Hepatocyte (in vitro differentiated cells): ENCODE measurements at regions not wholly inside any gene's neighbourhood (a gene's known extent, or its start where the extent isn't known, plus 50 kb on each side); places are given as distances from the start of the nearest gene placed in this dataset.

Source experiments
- DNase-seq: peaks from one replicate; pipeline ENCODE4 v3.0.0-alpha.2; 2016; ENCODE audit warnings: low spot score
- H2AFZ ChIP-seq: fragments of 200-600 bp; sonication (generic); 2 replicates; pipeline ENCODE4 v1.6.0; 2016; ENCODE audit warnings: antibody characterized with exemption, mild to moderate bottlenecking
- H3K27ac ChIP-seq: fragments of 200-600 bp; sonication (generic); 2 replicates; pipeline ENCODE4 v1.5.1; 2016; ENCODE audit warnings: mild to moderate bottlenecking
- H3K27me3 ChIP-seq: fragments of 200-600 bp; sonication (generic); 2 replicates; pipeline ENCODE4 v1.6.1; 2016
- H3K36me3 ChIP-seq: fragments of 200-600 bp; sonication (generic); replicated peaks from 2 replicates; pipeline ENCODE4 v1.5.1; 2016; ENCODE audit warnings: low read depth; ENCODE audit not compliant: insufficient read depth
- H3K4me1 ChIP-seq: fragments of 200-600 bp; sonication (generic); 2 replicates; pipeline ENCODE4 v1.5.1; 2016; ENCODE audit warnings: mild to moderate bottlenecking, moderate library complexity; ENCODE audit not compliant: insufficient read depth
- H3K4me2 ChIP-seq: fragments of 200-600 bp; sonication (generic); 2 replicates; pipeline ENCODE4 v1.6.0; 2016
- H3K4me3 ChIP-seq: fragments of 200-600 bp; sonication (generic); 2 replicates; pipeline ENCODE4 v1.5.1; 2016; ENCODE audit warnings: mild to moderate bottlenecking
- H3K79me2 ChIP-seq: fragments of 200-600 bp; sonication (generic); 2 replicates; pipeline ENCODE4 v1.6.0; 2017; ENCODE audit warnings: mild to moderate bottlenecking
- H3K9me2 ChIP-seq: fragments of 200-600 bp; sonication (generic); replicated peaks from 2 replicates; pipeline ENCODE4 v1.6.0; 2017; ENCODE audit warnings: mild to moderate bottlenecking; ENCODE audit not compliant: insufficient read depth
- H3K9me3 ChIP-seq: fragments of 200-600 bp; sonication (generic); 2 replicates; pipeline ENCODE4 v1.5.1; 2016; ENCODE audit warnings: low read depth, mild to moderate bottlenecking
- H4K20me1 ChIP-seq: fragments of 200-600 bp; sonication (generic); 2 replicates; pipeline ENCODE4 v1.6.0; 2016; ENCODE audit warnings: mild to moderate bottlenecking; ENCODE audit not compliant: insufficient read depth, poor library complexity, severe bottlenecking
- EZH2 ChIP-seq: fragments of 200-600 bp; sonication (generic); IDR thresholded peaks from 2 replicates; pipeline ENCODE4 v1.6.1; 2016; ENCODE audit warnings: antibody characterized with exemption, mild to moderate bottlenecking, borderline replicate concordance
- EZH2phosphoT487 ChIP-seq: fragments of 200-600 bp; sonication (generic); IDR thresholded peaks from one replicate; pipeline ENCODE4 v1.6.1; 2018; ENCODE audit warnings: antibody characterized with exemption, mild to moderate bottlenecking, low read depth, moderate library complexity; ENCODE audit not compliant: unreplicated experiment, severe bottlenecking
- WGBS: methylation state at CpG from one replicate; pipeline ENCODE4 v1.1.6; 2016; ENCODE audit warnings: low lambda C conversion rate; ENCODE audit errors: missing lambda C conversion rate; 5-methylcytosine and 5-hydroxymethylcytosine counted together
- TF ChIP-seq, protein P1 (sequence below): fragments of 200-600 bp; sonication (generic); IDR thresholded peaks from 2 replicates; pipeline ENCODE4 v1.5.1; 2016; ENCODE audit warnings: antibody characterized with exemption, mild to moderate bottlenecking; ENCODE audit not compliant: poor library complexity

DNA sequence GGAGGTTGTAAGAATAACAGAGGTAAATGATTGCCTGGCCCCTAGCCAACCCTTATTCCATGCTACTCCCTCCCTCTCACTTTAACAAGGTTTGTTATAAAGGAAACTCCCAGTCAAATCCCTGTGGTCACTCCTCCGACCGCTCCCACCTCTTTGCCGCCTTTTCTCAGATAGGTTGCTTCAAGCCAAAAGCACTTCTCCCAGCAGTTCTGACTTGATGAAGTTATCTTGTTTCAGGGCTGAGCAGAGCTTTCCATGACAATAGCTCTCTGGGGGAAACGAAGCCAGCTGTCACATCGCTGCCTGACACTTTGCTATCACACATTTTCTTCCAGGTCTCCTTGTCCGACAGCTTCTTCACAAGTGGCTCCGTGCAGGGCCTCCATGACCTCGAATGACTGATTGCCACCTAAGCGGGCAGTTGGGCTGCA, 278.6 kb downstream of the HAPSTR1 start:
- H3K9me3 ChIP-seq: no peaks in the 10 kb centered on the region
- 62% methylated on average over 9 of the region's 9 CpGs for WGBS
- H4K20me1 ChIP-seq: no peaks in the 10 kb centered on the region
- no peak for DNase-seq
- TF ChIP-seq, protein P1, sequence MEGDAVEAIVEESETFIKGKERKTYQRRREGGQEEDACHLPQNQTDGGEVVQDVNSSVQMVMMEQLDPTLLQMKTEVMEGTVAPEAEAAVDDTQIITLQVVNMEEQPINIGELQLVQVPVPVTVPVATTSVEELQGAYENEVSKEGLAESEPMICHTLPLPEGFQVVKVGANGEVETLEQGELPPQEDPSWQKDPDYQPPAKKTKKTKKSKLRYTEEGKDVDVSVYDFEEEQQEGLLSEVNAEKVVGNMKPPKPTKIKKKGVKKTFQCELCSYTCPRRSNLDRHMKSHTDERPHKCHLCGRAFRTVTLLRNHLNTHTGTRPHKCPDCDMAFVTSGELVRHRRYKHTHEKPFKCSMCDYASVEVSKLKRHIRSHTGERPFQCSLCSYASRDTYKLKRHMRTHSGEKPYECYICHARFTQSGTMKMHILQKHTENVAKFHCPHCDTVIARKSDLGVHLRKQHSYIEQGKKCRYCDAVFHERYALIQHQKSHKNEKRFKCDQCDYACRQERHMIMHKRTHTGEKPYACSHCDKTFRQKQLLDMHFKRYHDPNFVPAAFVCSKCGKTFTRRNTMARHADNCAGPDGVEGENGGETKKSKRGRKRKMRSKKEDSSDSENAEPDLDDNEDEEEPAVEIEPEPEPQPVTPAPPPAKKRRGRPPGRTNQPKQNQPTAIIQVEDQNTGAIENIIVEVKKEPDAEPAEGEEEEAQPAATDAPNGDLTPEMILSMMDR: no peak
- TF ChIP-seq EZH2phosphoT487 (no peak), EZH2 (no peak)
- no peak overlapping the region for H3K4me2 ChIP-seq
- H3K4me3 ChIP-seq: no peak overlapping the region
- H3K79me2 ChIP-seq: no peaks in the 10 kb centered on the region
- no peak overlapping the region for H2AFZ ChIP-seq
- H3K4me1 ChIP-seq: peaks cover 4% of the 10 kb centered on the region
- H3K27me3 ChIP-seq: no peaks in the 10 kb centered on the region
- no peaks in the 10 kb centered on the region for H3K36me3 ChIP-seq
- no peaks in the 10 kb centered on the region for H3K9me2 ChIP-seq
- no peak overlapping the region for H3K27ac ChIP-seq

DNA sequence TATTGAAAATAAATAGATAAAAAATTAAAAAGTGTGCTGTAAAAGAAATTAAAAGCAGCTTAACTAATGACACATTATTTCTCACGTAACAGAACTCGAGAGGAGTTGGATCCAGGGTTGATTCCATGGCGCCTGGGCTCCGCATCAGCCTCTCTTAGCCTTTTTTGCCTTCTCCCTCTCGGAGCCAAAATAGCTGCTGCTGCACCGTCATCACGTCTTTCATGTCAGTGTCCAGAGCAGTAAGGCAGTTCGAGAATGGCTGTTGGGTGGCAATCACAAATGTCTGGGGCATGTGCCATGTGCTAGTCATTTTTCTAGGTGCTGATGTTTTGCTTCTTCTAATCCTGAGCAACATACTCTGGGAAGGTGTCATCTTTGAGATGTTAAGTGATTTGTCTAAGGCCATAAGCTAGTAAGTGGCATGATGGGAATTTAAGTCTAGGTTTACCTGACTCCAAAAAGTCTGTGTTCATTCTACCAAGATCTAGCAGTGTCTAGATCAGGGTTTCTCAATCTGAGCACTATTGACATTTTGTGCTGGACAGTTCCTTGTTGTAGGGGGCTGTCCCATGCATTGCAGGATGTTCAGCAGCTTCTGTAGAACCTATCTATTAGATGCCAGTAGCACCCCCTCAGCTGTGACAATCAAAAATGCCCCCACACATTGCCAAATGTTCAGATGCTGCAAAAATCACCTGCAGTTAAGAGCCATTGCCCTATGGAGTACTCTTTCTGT, 280.4 kb downstream of the HAPSTR1 start:
- no peaks in the 10 kb centered on the region for H3K9me2 ChIP-seq
- no peak overlapping the region for H3K27ac ChIP-seq
- no peaks in the 10 kb centered on the region for H3K79me2 ChIP-seq
- H3K4me2 ChIP-seq: no peak overlapping the region
- WGBS: 93% methylated on average over 8 of the region's 8 CpGs
- H3K27me3 ChIP-seq: no peaks in the 10 kb centered on the region
- no peak overlapping the region for H2AFZ ChIP-seq
- no peak overlapping the region for H3K4me3 ChIP-seq
- no peak for TF ChIP-seq EZH2
- TF ChIP-seq EZH2phosphoT487: no peak
- TF ChIP-seq, protein P1: no peak
- no peaks in the 10 kb centered on the region for H3K4me1 ChIP-seq
- no peaks in the 10 kb centered on the region for H3K36me3 ChIP-seq
- H3K9me3 ChIP-seq: no peaks in the 10 kb centered on the region
- H4K20me1 ChIP-seq: no peaks in the 10 kb centered on the region
- no peak for DNase-seq

DNA sequence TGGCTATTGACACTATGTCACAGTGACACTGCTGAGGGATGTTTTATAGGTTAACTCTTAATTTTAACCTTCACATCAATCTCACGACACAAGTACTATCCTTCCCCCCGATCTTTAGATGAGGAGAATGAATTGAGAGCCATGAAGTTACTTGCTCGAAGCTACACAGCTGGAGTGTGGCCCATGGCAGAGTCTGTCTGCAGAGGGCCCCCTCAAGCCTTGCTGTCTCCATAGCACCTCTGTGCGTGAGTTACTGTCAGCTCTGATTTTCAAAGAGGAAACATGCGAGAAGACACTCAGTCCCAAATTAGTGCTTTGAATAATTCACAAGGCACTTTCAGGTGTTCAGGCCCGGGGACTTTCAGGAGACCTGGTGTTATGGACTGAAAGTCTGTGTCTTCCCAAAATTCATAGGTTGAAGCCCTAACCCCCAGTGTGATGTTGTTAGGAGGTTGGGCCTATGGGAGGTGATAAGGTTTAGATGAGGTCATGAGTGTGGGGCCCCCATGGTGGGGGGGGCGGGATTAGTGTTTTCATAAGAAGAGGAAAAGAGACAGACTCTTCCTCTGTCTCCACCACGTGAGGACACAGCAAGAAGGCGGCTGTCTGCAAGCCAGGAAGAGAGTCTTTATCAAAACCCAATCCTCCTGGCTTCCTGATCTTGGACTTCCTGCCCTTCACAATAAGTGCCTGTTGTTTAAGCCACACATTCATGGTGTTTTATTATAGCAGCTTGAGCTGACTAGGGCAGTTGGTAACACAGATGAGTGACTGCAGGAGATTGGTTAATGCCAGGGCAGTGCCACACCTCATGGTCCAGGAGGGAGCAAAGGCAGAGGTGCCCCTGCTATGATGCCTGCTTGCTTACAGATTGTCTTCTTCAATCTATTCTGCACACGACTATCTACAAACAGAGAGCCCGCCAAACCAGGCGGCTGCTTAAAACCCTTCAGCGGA, 281.8 kb downstream of the HAPSTR1 start:
- H3K27me3 ChIP-seq: no peaks in the 10 kb centered on the region
- no peak overlapping the region for H2AFZ ChIP-seq
- H3K36me3 ChIP-seq: no peaks in the 10 kb centered on the region
- no peak overlapping the region for H3K4me3 ChIP-seq
- no peaks in the 10 kb centered on the region for H3K9me3 ChIP-seq
- 66% methylated on average over 13 of the region's 13 CpGs for WGBS
- no peaks in the 10 kb centered on the region for H4K20me1 ChIP-seq
- no peaks in the 10 kb centered on the region for H3K79me2 ChIP-seq
- TF ChIP-seq EZH2 (no peak), EZH2phosphoT487 (no peak)
- TF ChIP-seq, protein P1: no peak
- DNase-seq: no peak
- H3K4me2 ChIP-seq: no peak overlapping the region
- H3K9me2 ChIP-seq: no peaks in the 10 kb centered on the region
- no peak overlapping the region for H3K27ac ChIP-seq
- no peaks in the 10 kb centered on the region for H3K4me1 ChIP-seq
